Smooth muscle cell (in vitro differentiated cells): ENCODE measurements at regions not wholly inside any gene's neighbourhood (a gene's known extent, or its start where the extent isn't known, plus 50 kb on each side); places are given as distances from the start of the nearest gene placed in this dataset.

Experiments
- DNase-seq: peaks from one replicate; lab custom pipeline; 2025; ENCODE audit not compliant: unreplicated experiment; lab: John Stamatoyannopoulos, UW
- H2AFZ ChIP-seq: fragments of 200-600 bp; sonication (generic); 2 replicates; pipeline ENCODE4 v1.6.0; 2016; ENCODE audit warnings: antibody characterized with exemption, low read depth, mild to moderate bottlenecking
- H3F3A ChIP-seq: fragments of 200-600 bp; sonication (generic); 2 replicates; pipeline ENCODE4 v1.6.0; 2017; ENCODE audit warnings: antibody characterized with exemption, low read depth
- H3K27ac ChIP-seq: fragments of 200-600 bp; sonication (generic); 2 replicates; pipeline ENCODE4 v1.5.1; 2016; ENCODE audit warnings: low read depth, mild to moderate bottlenecking
- H3K27me3 ChIP-seq: fragments of 200-600 bp; sonication (generic); 2 replicates; pipeline ENCODE4 v1.6.1; 2016; ENCODE audit warnings: low read depth, mild to moderate bottlenecking
- H3K36me3 ChIP-seq: fragments of 200-600 bp; sonication (generic); 2 replicates; pipeline ENCODE4 v1.5.1; 2016; ENCODE audit warnings: low read depth
- H3K4me1 ChIP-seq: fragments of 200-600 bp; sonication (generic); 2 replicates; pipeline ENCODE4 v1.5.1; 2016; ENCODE audit warnings: low read depth
- H3K4me2 ChIP-seq: fragments of 200-600 bp; sonication (generic); 2 replicates; pipeline ENCODE4 v1.6.0; 2016; ENCODE audit warnings: mild to moderate bottlenecking
- H3K4me3 ChIP-seq: fragments of 200-600 bp; sonication (generic); 2 replicates; pipeline ENCODE4 v1.5.1; 2016; ENCODE audit warnings: mild to moderate bottlenecking
- H3K79me2 ChIP-seq: fragments of 200-600 bp; sonication (generic); 2 replicates; pipeline ENCODE4 v1.6.0; 2016; ENCODE audit warnings: low read depth, mild to moderate bottlenecking
- H3K9ac ChIP-seq: fragments of 200-600 bp; sonication (generic); 2 replicates; pipeline ENCODE4 v1.6.0; 2016; ENCODE audit warnings: low read depth
- H3K9me3 ChIP-seq: fragments of 200-600 bp; sonication (generic); replicated peaks from 2 replicates; pipeline ENCODE4 v1.5.1; 2016; ENCODE audit warnings: low read depth
- H4K20me1 ChIP-seq: fragments of 200-600 bp; sonication (generic); 2 replicates; pipeline ENCODE4 v1.6.0; 2016; ENCODE audit warnings: low read depth
- WGBS: methylation state at CpG from one replicate; pipeline ENCODE4 v1.1.7; 2016; ENCODE audit warnings: low lambda C conversion rate; 5-methylcytosine and 5-hydroxymethylcytosine counted together
- TF ChIP-seq, protein P1 (sequence below): fragments of 200-600 bp; sonication (generic); IDR thresholded peaks from 2 replicates; pipeline ENCODE4 v1.5.1; 2017; ENCODE audit warnings: borderline replicate concordance, mild to moderate bottlenecking, antibody characterized with exemption; ENCODE audit not compliant: insufficient read depth, poor library complexity, severe bottlenecking

DNA sequence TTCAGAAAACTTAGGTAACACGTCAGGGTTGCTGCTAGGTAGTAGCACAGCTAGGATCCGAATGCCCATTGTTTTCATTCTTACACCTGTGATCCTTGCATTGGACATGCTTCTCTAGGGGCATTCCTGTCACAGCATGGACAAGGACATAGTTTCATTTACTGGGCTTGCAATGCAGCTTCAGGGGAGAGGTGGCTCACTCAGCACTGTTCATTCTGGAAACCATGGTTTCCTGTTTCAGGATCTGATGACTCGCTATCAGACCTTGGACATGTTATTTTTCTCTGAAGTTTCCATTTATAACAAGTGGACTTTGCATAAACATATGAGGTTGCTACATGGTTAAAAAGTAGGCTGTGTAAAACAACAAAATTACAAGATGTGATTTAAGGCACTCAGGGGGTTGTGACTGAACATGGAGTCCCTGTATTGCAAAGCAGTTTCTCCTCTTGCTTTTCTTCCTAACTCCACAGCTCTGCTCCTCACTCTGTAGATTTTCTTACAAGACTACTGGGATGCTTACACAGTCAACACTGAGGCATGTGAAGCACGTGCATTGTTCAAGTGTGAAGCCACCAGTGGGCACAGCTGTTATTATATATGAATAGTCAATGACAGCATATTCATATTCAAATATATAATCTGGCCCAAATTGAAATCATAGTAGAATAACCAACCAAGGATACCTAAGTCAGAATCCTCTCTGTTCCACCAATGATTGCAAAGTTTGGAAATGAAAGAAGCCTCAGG is 66.1 kb upstream of the STK32A start:
- Histone ChIP-seq H3K27me3 (no peaks in the 10 kb centered on the region), H3K4me3 (no peak overlapping the region), H3K9me3 (no peaks in the 10 kb centered on the region), H3F3A (peaks cover 8% of the 10 kb centered on the region), H3K27ac (peak overlapping the region; percentile 55), H3K4me2 (peak overlapping the region; percentile 34), H2AFZ (no peak overlapping the region), H3K4me1 (no peaks in the 10 kb centered on the region), H3K79me2 (no peaks in the 10 kb centered on the region), H3K36me3 (no peaks in the 10 kb centered on the region), H4K20me1 (no peaks in the 10 kb centered on the region), H3K9ac (no peak overlapping the region)
- DNase-seq, result no peak
- TF ChIP-seq, protein P1, sequence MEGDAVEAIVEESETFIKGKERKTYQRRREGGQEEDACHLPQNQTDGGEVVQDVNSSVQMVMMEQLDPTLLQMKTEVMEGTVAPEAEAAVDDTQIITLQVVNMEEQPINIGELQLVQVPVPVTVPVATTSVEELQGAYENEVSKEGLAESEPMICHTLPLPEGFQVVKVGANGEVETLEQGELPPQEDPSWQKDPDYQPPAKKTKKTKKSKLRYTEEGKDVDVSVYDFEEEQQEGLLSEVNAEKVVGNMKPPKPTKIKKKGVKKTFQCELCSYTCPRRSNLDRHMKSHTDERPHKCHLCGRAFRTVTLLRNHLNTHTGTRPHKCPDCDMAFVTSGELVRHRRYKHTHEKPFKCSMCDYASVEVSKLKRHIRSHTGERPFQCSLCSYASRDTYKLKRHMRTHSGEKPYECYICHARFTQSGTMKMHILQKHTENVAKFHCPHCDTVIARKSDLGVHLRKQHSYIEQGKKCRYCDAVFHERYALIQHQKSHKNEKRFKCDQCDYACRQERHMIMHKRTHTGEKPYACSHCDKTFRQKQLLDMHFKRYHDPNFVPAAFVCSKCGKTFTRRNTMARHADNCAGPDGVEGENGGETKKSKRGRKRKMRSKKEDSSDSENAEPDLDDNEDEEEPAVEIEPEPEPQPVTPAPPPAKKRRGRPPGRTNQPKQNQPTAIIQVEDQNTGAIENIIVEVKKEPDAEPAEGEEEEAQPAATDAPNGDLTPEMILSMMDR, result no peak
- WGBS, result 64% methylated on average over 4 of the region's 4 CpGs

DNA sequence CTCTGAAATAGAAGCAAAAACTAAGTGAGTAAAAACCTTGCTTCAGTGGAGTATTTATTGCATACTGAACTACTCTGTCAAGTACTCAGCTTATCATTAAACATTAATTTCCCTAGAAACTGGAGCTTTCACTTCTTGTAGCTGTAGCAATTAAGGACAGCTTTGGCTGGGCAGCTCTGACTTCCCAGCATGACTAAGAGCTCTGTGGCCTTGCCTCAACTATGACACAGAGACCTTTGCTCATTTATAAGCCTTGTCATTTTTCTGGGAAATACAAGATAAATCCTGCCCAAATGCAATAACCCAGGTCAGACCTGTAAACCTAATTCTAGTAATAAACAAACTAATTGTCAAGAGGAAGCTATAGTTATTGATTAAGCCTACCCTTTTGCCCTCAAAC is 65.4 kb upstream of the STK32A start:
- H3K79me2 ChIP-seq, result no peaks in the 10 kb centered on the region
- H2AFZ ChIP-seq, result no peak overlapping the region
- H3K9ac ChIP-seq, result no peak overlapping the region
- H3K36me3 ChIP-seq, result no peaks in the 10 kb centered on the region
- H3F3A ChIP-seq, result peaks cover 8% of the 10 kb centered on the region
- H4K20me1 ChIP-seq, result no peaks in the 10 kb centered on the region
- H3K27ac ChIP-seq, result peak overlapping the region; percentile 55
- H3K4me1 ChIP-seq, result no peaks in the 10 kb centered on the region
- H3K4me3 ChIP-seq, result no peak overlapping the region
- peak overlapping the region; percentile 34 for H3K4me2 ChIP-seq
- DNase-seq, result no peak
- H3K9me3 ChIP-seq, result no peaks in the 10 kb centered on the region
- H3K27me3 ChIP-seq, result no peaks in the 10 kb centered on the region
- TF ChIP-seq, protein P1, result no peak

DNA sequence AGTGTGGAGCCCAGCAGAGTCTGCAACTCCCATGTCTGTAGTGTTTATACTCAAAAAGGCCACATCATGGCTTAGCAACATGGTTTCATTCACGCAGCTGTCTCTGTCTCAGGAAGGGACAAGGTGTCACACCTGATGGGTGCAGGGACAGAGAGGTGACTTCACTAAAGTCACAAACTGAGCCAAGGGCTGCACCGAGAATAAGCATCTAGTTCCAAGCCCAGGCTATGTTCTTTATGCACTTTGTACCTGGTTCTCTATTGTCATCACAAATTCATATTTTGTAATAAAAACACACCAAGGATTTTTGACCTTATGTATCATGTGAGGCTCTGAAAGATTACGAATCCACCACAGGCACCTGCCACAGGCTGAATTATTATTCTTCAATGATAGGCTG is 64.9 kb upstream of the STK32A start:
- Histone ChIP-seq H3K79me2 (no peaks in the 10 kb centered on the region), H2AFZ (no peak overlapping the region), H3K4me3 (no peak overlapping the region), H3K36me3 (no peaks in the 10 kb centered on the region), H3K4me2 (no peak overlapping the region), H3K9me3 (no peaks in the 10 kb centered on the region), H3K27ac (peak overlapping the region; percentile 55), H3K4me1 (no peaks in the 10 kb centered on the region), H3F3A (peaks cover 8% of the 10 kb centered on the region), H3K9ac (no peak overlapping the region), H4K20me1 (no peaks in the 10 kb centered on the region), H3K27me3 (no peaks in the 10 kb centered on the region)
- TF ChIP-seq, protein P1, result no peak
- DNase-seq, result no peak
- 94% methylated on average over 3 of the region's 3 CpGs for WGBS

DNA sequence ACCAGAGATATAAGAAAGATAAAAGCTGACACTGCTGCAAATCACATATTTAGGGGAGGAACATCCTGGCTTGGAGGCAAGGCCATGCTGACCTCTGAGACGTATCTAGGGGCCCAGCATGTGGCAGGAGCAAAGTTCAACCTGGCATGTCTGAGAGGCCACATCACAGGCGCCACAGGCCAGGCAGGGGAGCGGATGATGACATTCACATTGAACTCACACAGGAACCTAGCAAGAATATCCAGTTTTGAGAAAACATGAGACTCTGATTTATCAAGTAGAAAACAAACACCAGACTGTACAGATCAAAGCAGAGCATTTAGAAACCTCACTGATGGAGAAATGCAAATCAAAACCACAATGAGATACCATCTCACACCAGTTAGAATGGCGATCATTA is 64.2 kb upstream of the STK32A start:
- DNase-seq, result no peak
- Histone ChIP-seq H3K27ac (no peak overlapping the region), H3K9ac (no peak overlapping the region), H3K4me3 (no peak overlapping the region), H3F3A (peaks cover 8% of the 10 kb centered on the region), H4K20me1 (no peaks in the 10 kb centered on the region), H3K27me3 (no peaks in the 10 kb centered on the region), H3K36me3 (no peaks in the 10 kb centered on the region), H2AFZ (no peak overlapping the region), H3K4me1 (no peaks in the 10 kb centered on the region), H3K9me3 (no peaks in the 10 kb centered on the region), H3K4me2 (no peak overlapping the region), H3K79me2 (no peaks in the 10 kb centered on the region)
- WGBS, result 80% methylated on average over 4 of the region's 4 CpGs
- TF ChIP-seq, protein P1, result no peak
